ENCODE measurements at regions not wholly inside any gene's neighbourhood (a gene's known extent, or its start where the extent isn't known, plus 50 kb on each side); places are given as distances from the start of the nearest gene placed in this dataset.
"Not testable (repeated sequence)": the region's sequence is repeated elsewhere in the genome, so short reads cannot be mapped to it uniquely, and the experiment has no call there.

GRCh38 chr9:64774004-64774812 lies 510.8 kb downstream of the FOXD4L5 start:
- H3K4ac ChIP-seq (ENCODE audit: low read length); H3K27ac ChIP-seq (replicated peaks; ENCODE audit: low read length); H4K8ac ChIP-seq (ENCODE audit: low read depth, low read length); H4K91ac ChIP-seq (ENCODE audit: low read depth, low read length, poor library complexity); H2AK5ac ChIP-seq (ENCODE audit: low read depth, low read length); H2BK5ac ChIP-seq (ENCODE audit: low read length); H2BK15ac ChIP-seq (ENCODE audit: low read length); H3K4me1 ChIP-seq (ENCODE audit: control insufficient read depth in 2 of 2, insufficient read depth in 1 of 2, low read depth in 1 of 2, low read length in 2 of 2); H3K23ac ChIP-seq (ENCODE audit: low read depth, low read length, poor library complexity); H3K9me3 ChIP-seq (replicated peaks in 1 of 2; ENCODE audit: control insufficient read depth in 2 of 2, insufficient read depth in 1 of 2, low read depth in 1 of 2, low read length in 2 of 2); DNase-seq (ENCODE audit: low spot score); H3K18ac ChIP-seq (ENCODE audit: low read length); H3K14ac ChIP-seq (ENCODE audit: low read length); H3K27me3 ChIP-seq (ENCODE audit: control insufficient read depth in 3 of 3, insufficient read depth in 3 of 3, low read depth in 1 of 3, low read length in 3 of 3); H2BK120ac ChIP-seq (ENCODE audit: low read depth, low read length); H2BK12ac ChIP-seq (ENCODE audit: low read length); H3K9ac ChIP-seq (ENCODE audit: low read depth, low read length, poor library complexity); H3K36me3 ChIP-seq (replicated peaks in 1 of 2; ENCODE audit: control insufficient read depth in 2 of 2, insufficient read depth in 2 of 2, low read length in 2 of 2); H3K79me1 ChIP-seq (ENCODE audit: low read depth, low read length): not testable (repeated sequence)
- peak overlapping the region; percentile 76 for H2AFZ ChIP-seq (ENCODE audit: low read length)
- H3K4me3 ChIP-seq (ENCODE audit: low read length in 2 of 2) = peak overlapping the region in 1 of 2 donors; percentile 43
- no CpG with 5 or more reads among the region's 108 CpGs for WGBS, 2 donors (ENCODE audit: extremely low coverage in 2 of 2, insufficient read length in 2 of 2, insufficient replicate concordance in 1 of 2)
- peak overlapping the region; percentile 40 for H3K4me2 ChIP-seq (ENCODE audit: insufficient read depth, low read length, poor library complexity, severe bottlenecking)

GRCh38 chr9:64773491-64773931 lies 511.5 kb downstream of the FOXD4L5 start:
- peak; percentile 6 for DNase-seq (ENCODE audit: low spot score)
- H3K9ac ChIP-seq (ENCODE audit: low read depth, low read length, poor library complexity) = no peak overlapping the region
- no peak overlapping the region for H3K4ac ChIP-seq (ENCODE audit: low read length)
- no peak overlapping the region for H2BK120ac ChIP-seq (ENCODE audit: low read depth, low read length)
- H3K18ac ChIP-seq (ENCODE audit: low read length) = no peak overlapping the region
- H2AK5ac ChIP-seq (ENCODE audit: low read depth, low read length) = no peak overlapping the region
- no peak overlapping the region for H3K23ac ChIP-seq (ENCODE audit: low read depth, low read length, poor library complexity)
- H2BK12ac ChIP-seq (ENCODE audit: low read length) = no peak overlapping the region
- H2BK5ac ChIP-seq (ENCODE audit: low read length) = no peak overlapping the region
- no peaks in the 10 kb centered on the region for H3K9me3 ChIP-seq (replicated peaks in 1 of 2; ENCODE audit: control insufficient read depth in 2 of 2, insufficient read depth in 1 of 2, low read depth in 1 of 2, low read length in 2 of 2)
- no peaks in the 10 kb centered on the region for H3K36me3 ChIP-seq (replicated peaks in 1 of 2; ENCODE audit: control insufficient read depth in 2 of 2, insufficient read depth in 2 of 2, low read length in 2 of 2)
- H2BK15ac ChIP-seq (ENCODE audit: low read length) = no peak overlapping the region
- no CpG with 5 or more reads among the region's 59 CpGs for WGBS, 2 donors (ENCODE audit: extremely low coverage in 2 of 2, insufficient read length in 2 of 2, insufficient replicate concordance in 1 of 2)
- peak overlapping the region; percentile 45 for H3K4me2 ChIP-seq (ENCODE audit: insufficient read depth, low read length, poor library complexity, severe bottlenecking)
- H3K79me1 ChIP-seq (ENCODE audit: low read depth, low read length) = no peaks in the 10 kb centered on the region
- H3K27ac ChIP-seq (replicated peaks; ENCODE audit: low read length) = no peak overlapping the region
- H2AFZ ChIP-seq (ENCODE audit: low read length) = peak overlapping the region; percentile 76
- H3K4me1 ChIP-seq (ENCODE audit: control insufficient read depth in 2 of 2, insufficient read depth in 1 of 2, low read depth in 1 of 2, low read length in 2 of 2) = no peaks in the 10 kb centered on the region
- no peak overlapping the region for H4K91ac ChIP-seq (ENCODE audit: low read depth, low read length, poor library complexity)
- no peak overlapping the region for H4K8ac ChIP-seq (ENCODE audit: low read depth, low read length)
- no peak overlapping the region for H3K14ac ChIP-seq (ENCODE audit: low read length)
- H3K4me3 ChIP-seq (ENCODE audit: low read length in 2 of 2) = peak overlapping the region in 1 of 2 donors; percentile 43
- H3K27me3 ChIP-seq (ENCODE audit: control insufficient read depth in 3 of 3, insufficient read depth in 3 of 3, low read depth in 1 of 3, low read length in 3 of 3) = no peaks in the 10 kb centered on the region

GRCh38 chr9:64772751-64773331 lies 512.2 kb downstream of the FOXD4L5 start:
- H4K91ac ChIP-seq (ENCODE audit: low read depth, low read length, poor library complexity); H2BK5ac ChIP-seq (ENCODE audit: low read length); H3K14ac ChIP-seq (ENCODE audit: low read length); H3K27me3 ChIP-seq (ENCODE audit: control insufficient read depth in 3 of 3, insufficient read depth in 3 of 3, low read depth in 1 of 3, low read length in 3 of 3); H3K4ac ChIP-seq (ENCODE audit: low read length); H3K4me1 ChIP-seq (ENCODE audit: control insufficient read depth in 2 of 2, insufficient read depth in 1 of 2, low read depth in 1 of 2, low read length in 2 of 2); H2BK12ac ChIP-seq (ENCODE audit: low read length); H3K36me3 ChIP-seq (replicated peaks in 1 of 2; ENCODE audit: control insufficient read depth in 2 of 2, insufficient read depth in 2 of 2, low read length in 2 of 2); H2BK15ac ChIP-seq (ENCODE audit: low read length); H4K8ac ChIP-seq (ENCODE audit: low read depth, low read length); H3K18ac ChIP-seq (ENCODE audit: low read length); H3K27ac ChIP-seq (replicated peaks; ENCODE audit: low read length); H3K23ac ChIP-seq (ENCODE audit: low read depth, low read length, poor library complexity); H2BK120ac ChIP-seq (ENCODE audit: low read depth, low read length); DNase-seq (ENCODE audit: low spot score); H2AK5ac ChIP-seq (ENCODE audit: low read depth, low read length); H3K79me1 ChIP-seq (ENCODE audit: low read depth, low read length); H3K9me3 ChIP-seq (replicated peaks in 1 of 2; ENCODE audit: control insufficient read depth in 2 of 2, insufficient read depth in 1 of 2, low read depth in 1 of 2, low read length in 2 of 2); H3K9ac ChIP-seq (ENCODE audit: low read depth, low read length, poor library complexity): not testable (repeated sequence)
- H3K4me3 ChIP-seq (ENCODE audit: low read length in 2 of 2) = peak overlapping the region in 1 of 2 donors; percentile 43
- H3K4me2 ChIP-seq (ENCODE audit: insufficient read depth, low read length, poor library complexity, severe bottlenecking) = peak overlapping the region; percentile 45
- WGBS, 2 donors (ENCODE audit: extremely low coverage in 2 of 2, insufficient read length in 2 of 2, insufficient replicate concordance in 1 of 2) = no CpG with 5 or more reads among the region's 67 CpGs
- peak overlapping the region; percentile 59 for H2AFZ ChIP-seq (ENCODE audit: low read length)

- H2BK5ac ChIP-seq (ENCODE audit: low read length); H2BK120ac ChIP-seq (ENCODE audit: low read depth, low read length); H3K4me1 ChIP-seq (ENCODE audit: control insufficient read depth in 2 of 2, insufficient read depth in 1 of 2, low read depth in 1 of 2, low read length in 2 of 2); H3K27ac ChIP-seq (replicated peaks; ENCODE audit: low read length); H3K36me3 ChIP-seq (replicated peaks in 1 of 2; ENCODE audit: control insufficient read depth in 2 of 2, insufficient read depth in 2 of 2, low read length in 2 of 2); DNase-seq (ENCODE audit: low spot score); H3K79me1 ChIP-seq (ENCODE audit: low read depth, low read length); H2BK12ac ChIP-seq (ENCODE audit: low read length); H3K9me3 ChIP-seq (replicated peaks in 1 of 2; ENCODE audit: control insufficient read depth in 2 of 2, insufficient read depth in 1 of 2, low read depth in 1 of 2, low read length in 2 of 2); H2AFZ ChIP-seq (ENCODE audit: low read length); H3K18ac ChIP-seq (ENCODE audit: low read length); H3K27me3 ChIP-seq (ENCODE audit: control insufficient read depth in 3 of 3, insufficient read depth in 3 of 3, low read depth in 1 of 3, low read length in 3 of 3); H4K8ac ChIP-seq (ENCODE audit: low read depth, low read length); H2AK5ac ChIP-seq (ENCODE audit: low read depth, low read length); H4K91ac ChIP-seq (ENCODE audit: low read depth, low read length, poor library complexity); H3K4me3 ChIP-seq (ENCODE audit: low read length in 2 of 2); H3K14ac ChIP-seq (ENCODE audit: low read length); H2BK15ac ChIP-seq (ENCODE audit: low read length); H3K23ac ChIP-seq (ENCODE audit: low read depth, low read length, poor library complexity); H3K4ac ChIP-seq (ENCODE audit: low read length); H3K4me2 ChIP-seq (ENCODE audit: insufficient read depth, low read length, poor library complexity, severe bottlenecking); H3K9ac ChIP-seq (ENCODE audit: low read depth, low read length, poor library complexity): not testable (repeated sequence)
- WGBS, 2 donors (ENCODE audit: extremely low coverage in 2 of 2, insufficient read length in 2 of 2, insufficient replicate concordance in 1 of 2) = no CpG with 5 or more reads among the region's 4 CpGs
These were observed 512.8 kb downstream of the FOXD4L5 start for GRCh38 chr9:64772123-64772736.
